Neural cell (in vitro differentiated cells): ENCODE measurements at regions not wholly inside any gene's neighbourhood (a gene's known extent, or its start where the extent isn't known, plus 50 kb on each side); places are given as distances from the start of the nearest gene placed in this dataset.

Experiments
- H2AFZ ChIP-seq: fragments of 200-600, 300-800 bp; sonication (generic), shearing (Covaris generic); 2 replicates; pipeline ENCODE4 v1.6.0; 2014; ENCODE audit warnings: low read depth, mild to moderate bottlenecking, antibody characterized with exemption, low read length, moderate library complexity
- H3F3A ChIP-seq: fragments of 200-600 bp; shearing (Covaris generic); 2 replicates; pipeline ENCODE4 v1.6.1; 2016; ENCODE audit warnings: mild to moderate bottlenecking, moderate library complexity, mixed read lengths, antibody characterized with exemption, low read length; ENCODE audit not compliant: insufficient read depth, poor library complexity, severe bottlenecking
- H3K27ac ChIP-seq: fragments of 200-600, 300-800 bp; sonication (generic), shearing (Covaris generic); 2 replicates; pipeline ENCODE4 v1.5.1; 2014; ENCODE audit warnings: mild to moderate bottlenecking, low read length, moderate library complexity
- H3K27me3 ChIP-seq: fragments of 300-800, 200-600 bp; sonication (generic), shearing (Covaris generic); 2 replicates; pipeline ENCODE4 v1.6.0; 2014; ENCODE audit warnings: mild to moderate bottlenecking, low read depth, low read length, moderate library complexity; ENCODE audit not compliant: insufficient read depth
- H3K36me3 ChIP-seq: fragments of 300-800, 200-600 bp; sonication (generic), shearing (Covaris generic); 2 replicates; pipeline ENCODE4 v1.5.1; 2014; ENCODE audit warnings: mild to moderate bottlenecking, antibody characterized with exemption, low read length, moderate library complexity; ENCODE audit not compliant: insufficient read depth
- H3K4me2 ChIP-seq: fragments of 300-800, 200-600 bp; sonication (generic), shearing (Covaris generic); 2 replicates; pipeline ENCODE4 v1.6.0; 2014; ENCODE audit warnings: mild to moderate bottlenecking, low read length
- H3K4me3 ChIP-seq: fragments of 300-800, 200-600 bp; sonication (generic), shearing (Covaris generic); 2 replicates; pipeline ENCODE4 v1.5.1; 2014; ENCODE audit warnings: mild to moderate bottlenecking, low read length, moderate library complexity
- H3K79me2 ChIP-seq: fragments of 200-600 bp; shearing (Covaris generic); replicated peaks from 2 replicates; pipeline ENCODE4 v1.6.0; 2014; ENCODE audit warnings: mild to moderate bottlenecking, low read length, moderate library complexity; ENCODE audit not compliant: insufficient read depth
- H3K9ac ChIP-seq: fragments of 300-800, 200-600 bp; sonication (generic), shearing (Covaris generic); 2 replicates; pipeline ENCODE4 v1.6.1; 2016; ENCODE audit warnings: mild to moderate bottlenecking, low read length, mixed read lengths
- H3K9me2 ChIP-seq: fragments of 200-600 bp; shearing (Covaris generic); 2 replicates; pipeline ENCODE4 v1.6.1; 2016; ENCODE audit warnings: mild to moderate bottlenecking, low read length, mixed read lengths; ENCODE audit not compliant: insufficient read depth
- H3K9me3 ChIP-seq: fragments of 200-600, 300-800 bp; sonication (generic), shearing (Covaris generic); 2 replicates; pipeline ENCODE4 v1.6.1; 2016; ENCODE audit warnings: mild to moderate bottlenecking, mixed run types, low read length, moderate library complexity, mixed read lengths
- H4K20me1 ChIP-seq: fragments of 200-600 bp; shearing (Covaris generic); 2 replicates; pipeline ENCODE4 v1.6.1; 2016; ENCODE audit warnings: mild to moderate bottlenecking, mixed run types; ENCODE audit not compliant: insufficient read depth
- CTCF ChIP-seq: fragments of 450-650 bp; IDR thresholded peaks from 2 replicates; pipeline ENCODE4 v1.5.1; 2014; ENCODE audit warnings: antibody characterized with exemption, mild to moderate bottlenecking, moderate library complexity; ENCODE audit not compliant: poor library complexity, severe bottlenecking
- EP300 ChIP-seq: fragments of 450-650 bp; conservative IDR thresholded peaks from 2 replicates; pipeline ENCODE4 v1.6.1; 2014; ENCODE audit warnings: antibody characterized with exemption, mild to moderate bottlenecking, moderate library complexity; ENCODE audit not compliant: poor library complexity, severe bottlenecking
- EZH2 ChIP-seq: fragments of 200-600, 300-800 bp; shearing (Covaris generic), sonication (generic); IDR thresholded peaks from 2 replicates; pipeline ENCODE4 v1.6.1; 2014; ENCODE audit warnings: antibody characterized with exemption, low read length, borderline replicate concordance, mild to moderate bottlenecking; ENCODE audit not compliant: insufficient read depth, poor library complexity, severe bottlenecking
- MXI1 ChIP-seq: fragments of 450-650 bp; conservative IDR thresholded peaks from 2 replicates; pipeline ENCODE4 v1.6.1; 2014; ENCODE audit warnings: antibody characterized with exemption, mild to moderate bottlenecking; ENCODE audit not compliant: poor library complexity, severe bottlenecking
- POLR2AphosphoS5 ChIP-seq: IDR thresholded peaks from 2 replicates; pipeline ENCODE4 v1.6.1; 2012
- RAD21 ChIP-seq: fragments of 450-650 bp; conservative IDR thresholded peaks from 2 replicates; pipeline ENCODE4 v1.6.1; 2014; ENCODE audit warnings: antibody characterized with exemption, mild to moderate bottlenecking, moderate library complexity
- REST ChIP-seq: IDR thresholded peaks from 2 replicates; pipeline ENCODE4 v1.6.1; 2012; ENCODE audit warnings: borderline replicate concordance
- SMC3 ChIP-seq: fragments of 450-650 bp; conservative IDR thresholded peaks from 2 replicates; pipeline ENCODE4 v1.6.1; 2014; ENCODE audit warnings: antibody characterized with exemption, mild to moderate bottlenecking, moderate library complexity; ENCODE audit not compliant: poor library complexity
- TAF1 ChIP-seq: IDR thresholded peaks from 2 replicates; pipeline ENCODE4 v1.6.1; 2012; ENCODE audit warnings: low read depth

- no peak overlapping the region for H3K4me3 ChIP-seq
- H3K9me3 ChIP-seq = peaks cover 6% of the 10 kb centered on the region
- TF ChIP-seq CTCF = no peak
- no peak for TF ChIP-seq SMC3
- TF ChIP-seq MXI1 = no peak
- no peak for TF ChIP-seq REST
- TF ChIP-seq EP300 = no peak
- TF ChIP-seq RAD21 = no peak
- no peak for TF ChIP-seq EZH2
- no peak for TF ChIP-seq POLR2AphosphoS5
- no peak for TF ChIP-seq TAF1
- H3K27me3 ChIP-seq = no peaks in the 10 kb centered on the region
- H4K20me1 ChIP-seq = no peaks in the 10 kb centered on the region
- no peak overlapping the region for H2AFZ ChIP-seq
- no peaks in the 10 kb centered on the region for H3K36me3 ChIP-seq
- H3F3A ChIP-seq = no peaks in the 10 kb centered on the region
- H3K4me2 ChIP-seq = no peak overlapping the region
- H3K27ac ChIP-seq = no peak overlapping the region
- H3K79me2 ChIP-seq = no peaks in the 10 kb centered on the region
- H3K9me2 ChIP-seq = no peaks in the 10 kb centered on the region
- H3K9ac ChIP-seq = no peak overlapping the region
Measured at GRCh38 chr20:7022597-7022996, 255.1 kb downstream of the BMP2 start.

GRCh38 chr20:7025635-7026034 lies 258.1 kb downstream of the BMP2 start:
- Histone ChIP-seq H3K36me3 (no peaks in the 10 kb centered on the region), H3K9ac (no peak overlapping the region), H3K27ac (no peak overlapping the region), H2AFZ (no peak overlapping the region), H3K27me3 (no peaks in the 10 kb centered on the region), H3K4me3 (no peak overlapping the region), H3K9me2 (no peaks in the 10 kb centered on the region), H4K20me1 (no peaks in the 10 kb centered on the region), H3K9me3 (peaks cover 6% of the 10 kb centered on the region), H3K79me2 (no peaks in the 10 kb centered on the region), H3F3A (no peaks in the 10 kb centered on the region), H3K4me2 (no peak overlapping the region)
- TF ChIP-seq EP300 (no peak), MXI1 (no peak), TAF1 (no peak), CTCF (no peak), RAD21 (no peak), SMC3 (no peak)
